ENCODE measurements at regions not wholly inside any gene's neighbourhood (a gene's known extent, or its start where the extent isn't known, plus 50 kb on each side); places are given as distances from the start of the nearest gene placed in this dataset.

DNA sequence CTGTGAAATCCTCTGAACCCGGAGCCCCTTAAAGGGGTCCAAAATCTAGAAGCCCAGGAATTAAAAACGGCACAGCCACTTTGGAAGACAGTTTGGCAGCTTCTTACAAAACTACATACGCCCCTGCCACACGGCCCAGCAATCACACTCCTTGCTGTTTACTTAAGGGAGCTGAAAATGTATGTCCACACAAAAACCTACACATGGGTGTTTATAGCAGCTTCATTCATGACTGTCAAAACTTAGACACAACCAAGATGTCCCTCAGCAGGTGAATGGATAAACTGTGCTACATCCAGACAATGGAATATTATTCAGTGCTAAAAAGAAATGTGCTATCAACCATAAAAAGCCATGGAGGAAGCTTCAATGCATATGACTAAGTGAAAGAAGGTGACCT lies 162.5 kb downstream of the NUP210 start:
- H3K27ac ChIP-seq: no peak overlapping the region
- no peaks in the 10 kb centered on the region for H3K4me1 ChIP-seq
- WGBS, 5 donors: 42 to 62% (median 48%) methylated on average over 4 of the region's 4 CpGs
- no peak for DNase-seq
- H3K36me3 ChIP-seq: no peaks in the 10 kb centered on the region
- no peaks in the 10 kb centered on the region for H3K9me3 ChIP-seq
- TF ChIP-seq EP300 (IDR thresholded peaks at IDR 0.05): no peak
- TF ChIP-seq POLR2A (IDR thresholded peaks at IDR 0.05): no peak
- TF ChIP-seq, protein P1, sequence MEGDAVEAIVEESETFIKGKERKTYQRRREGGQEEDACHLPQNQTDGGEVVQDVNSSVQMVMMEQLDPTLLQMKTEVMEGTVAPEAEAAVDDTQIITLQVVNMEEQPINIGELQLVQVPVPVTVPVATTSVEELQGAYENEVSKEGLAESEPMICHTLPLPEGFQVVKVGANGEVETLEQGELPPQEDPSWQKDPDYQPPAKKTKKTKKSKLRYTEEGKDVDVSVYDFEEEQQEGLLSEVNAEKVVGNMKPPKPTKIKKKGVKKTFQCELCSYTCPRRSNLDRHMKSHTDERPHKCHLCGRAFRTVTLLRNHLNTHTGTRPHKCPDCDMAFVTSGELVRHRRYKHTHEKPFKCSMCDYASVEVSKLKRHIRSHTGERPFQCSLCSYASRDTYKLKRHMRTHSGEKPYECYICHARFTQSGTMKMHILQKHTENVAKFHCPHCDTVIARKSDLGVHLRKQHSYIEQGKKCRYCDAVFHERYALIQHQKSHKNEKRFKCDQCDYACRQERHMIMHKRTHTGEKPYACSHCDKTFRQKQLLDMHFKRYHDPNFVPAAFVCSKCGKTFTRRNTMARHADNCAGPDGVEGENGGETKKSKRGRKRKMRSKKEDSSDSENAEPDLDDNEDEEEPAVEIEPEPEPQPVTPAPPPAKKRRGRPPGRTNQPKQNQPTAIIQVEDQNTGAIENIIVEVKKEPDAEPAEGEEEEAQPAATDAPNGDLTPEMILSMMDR (IDR thresholded peaks at IDR 0.05): no peak
- no peak for TF ChIP-seq POLR2AphosphoS5 (IDR thresholded peaks at IDR 0.05)
- intact Hi-C loops (cut with DNase I; ENCODE audit: low total_unique reads): no loop called here
- H3K27me3 ChIP-seq: peaks cover 0 to 34% (median 0%) of the 10 kb centered on the region in 3 donors
- no peak overlapping the region for H3K4me3 ChIP-seq

DNA sequence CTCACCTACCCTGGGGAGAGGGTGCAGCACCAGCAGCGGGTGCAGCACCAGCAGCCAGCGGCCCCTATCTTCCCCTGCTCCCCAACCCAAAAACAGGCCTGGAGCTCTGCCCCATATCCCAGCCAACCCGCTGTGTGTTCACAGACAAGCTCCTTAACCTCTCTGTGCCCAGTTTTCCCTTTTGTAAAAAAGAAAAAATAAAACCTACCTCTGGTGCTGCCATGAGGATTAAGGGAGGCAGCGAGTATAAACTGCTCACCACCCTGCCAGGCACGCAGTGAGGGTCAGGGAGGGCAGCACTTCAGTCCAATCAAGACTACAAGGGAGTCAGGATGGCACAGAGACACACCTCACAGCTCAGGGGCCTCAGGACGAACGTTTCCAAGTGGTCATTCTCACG lies 163.3 kb downstream of the NUP210 start:
- no peak for TF ChIP-seq EP300 (IDR thresholded peaks at IDR 0.05)
- TF ChIP-seq, protein P1 (IDR thresholded peaks at IDR 0.05): no peak
- TF ChIP-seq POLR2AphosphoS5 (IDR thresholded peaks at IDR 0.05): no peak
- TF ChIP-seq POLR2A (IDR thresholded peaks at IDR 0.05): no peak
- H3K36me3 ChIP-seq: no peaks in the 10 kb centered on the region
- no peaks in the 10 kb centered on the region for H3K4me1 ChIP-seq

DNA sequence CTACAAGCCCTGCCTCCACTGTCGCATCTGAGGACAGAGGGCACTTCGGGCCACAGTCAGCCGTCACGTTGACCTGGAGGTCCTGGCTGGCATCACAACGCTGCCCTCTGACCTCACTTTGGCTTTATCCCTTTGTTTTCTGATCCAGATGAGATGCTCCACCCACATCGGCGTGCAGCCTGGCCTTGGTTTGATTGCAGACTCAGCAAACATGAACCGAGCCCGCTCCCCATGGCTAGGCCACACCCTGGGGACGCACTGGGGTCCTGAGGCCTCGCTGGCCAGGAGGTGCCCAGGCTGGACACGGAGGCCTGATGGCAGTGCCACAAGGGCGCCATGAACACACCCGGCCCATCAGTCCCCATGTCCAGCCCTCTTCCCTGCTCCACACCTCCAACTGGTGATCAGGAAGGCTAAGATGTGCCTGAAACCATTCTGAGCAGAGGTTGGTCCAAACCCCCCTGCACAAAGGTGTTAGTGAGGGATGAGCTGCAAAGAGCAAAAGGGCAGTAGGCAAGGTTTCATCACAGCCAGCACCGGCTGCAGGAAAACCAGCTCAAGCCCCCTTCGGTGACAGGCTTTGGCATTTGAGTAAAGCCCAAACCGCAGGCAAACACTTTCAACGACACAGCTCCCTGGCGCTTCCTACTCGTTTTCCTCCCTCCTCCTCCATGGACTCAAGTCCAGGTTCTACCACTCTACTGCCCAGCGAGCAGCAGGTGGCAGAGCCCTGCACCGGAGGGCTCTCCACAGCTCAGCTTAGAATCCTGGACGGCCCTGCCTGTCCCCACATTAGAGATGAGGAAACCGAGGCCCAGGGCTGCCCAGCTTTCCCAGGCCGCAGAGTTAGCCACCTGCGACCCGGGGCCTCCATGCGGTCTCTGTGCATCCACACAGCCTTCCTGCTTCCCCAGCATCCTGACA lies 165.8 kb downstream of the NUP210 start:
- no peak for DNase-seq
- no peaks in the 10 kb centered on the region for H3K4me1 ChIP-seq

More for the DNA sequence above, 163.3 kb downstream of the NUP210 start:
- peaks cover 0 to 34% (median 0%) of the 10 kb centered on the region in 3 donors for H3K27me3 ChIP-seq
- no peaks in the 10 kb centered on the region for H3K9me3 ChIP-seq
- no peak overlapping the region for H3K27ac ChIP-seq
- intact Hi-C loops (cut with DNase I; ENCODE audit: low total_unique reads): no loop called here
- DNase-seq: no peak
- H3K4me3 ChIP-seq: no peak overlapping the region
- WGBS, 5 donors: 70 to 83% (median 78%) methylated on average over 8 of the region's 8 CpGs

DNA sequence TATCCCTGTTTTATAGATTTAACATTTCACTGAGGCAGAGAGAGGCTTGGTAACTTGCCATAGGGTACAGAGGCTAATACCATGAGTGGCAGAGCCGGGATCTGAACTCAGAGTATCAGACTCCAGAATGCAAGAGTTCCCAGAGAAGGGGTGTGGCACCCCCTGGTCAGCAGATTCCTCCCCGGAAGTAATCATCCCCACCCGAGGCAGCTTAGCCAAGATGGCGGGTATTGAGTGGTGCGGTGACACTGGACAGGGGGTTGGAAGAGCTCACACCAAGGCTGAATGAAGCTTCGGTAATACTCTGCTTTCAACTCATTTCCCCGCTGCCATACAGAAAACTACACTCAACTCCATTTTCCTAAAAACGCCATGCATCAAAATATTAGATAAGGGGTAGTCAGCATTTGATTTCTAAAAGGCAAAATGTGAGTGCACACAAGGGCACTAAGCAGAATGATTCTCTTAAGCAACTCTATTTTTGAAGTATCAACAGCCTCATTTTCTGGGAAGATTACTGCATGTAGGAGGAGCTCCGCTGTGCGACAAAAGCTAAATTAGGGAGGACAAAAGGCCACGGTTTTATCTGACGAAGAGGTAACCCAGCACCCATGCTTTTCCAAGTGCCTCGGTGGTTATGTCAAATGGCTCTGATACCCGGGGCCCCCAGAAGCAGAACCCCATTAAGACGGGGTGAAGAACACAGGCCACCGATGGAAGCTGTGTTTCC lies 166.7 kb downstream of the NUP210 start:
- Histone ChIP-seq H3K9me3 (no peaks in the 10 kb centered on the region), H3K27ac (no peak overlapping the region), H3K27me3 (peaks cover 0 to 38% (median 0%) of the 10 kb centered on the region in 3 donors), H3K4me3 (no peak overlapping the region), H3K36me3 (no peaks in the 10 kb centered on the region), H3K4me1 (no peaks in the 10 kb centered on the region)
- intact Hi-C loops (cut with DNase I; ENCODE audit: low total_unique reads): no loop called here
- WGBS, 5 donors: 80 to 88% (median 86%) methylated on average over 16 of the region's 16 CpGs
- TF ChIP-seq EP300 (IDR thresholded peaks at IDR 0.05): no peak
- TF ChIP-seq POLR2AphosphoS5 (IDR thresholded peaks at IDR 0.05): no peak
- TF ChIP-seq, protein P1 (IDR thresholded peaks at IDR 0.05): no peak
- no peak for TF ChIP-seq POLR2A (IDR thresholded peaks at IDR 0.05)
- no peak for DNase-seq

More for the DNA sequence above, 165.8 kb downstream of the NUP210 start:
- Histone ChIP-seq H3K27me3 (peaks cover 0 to 36% (median 0%) of the 10 kb centered on the region in 3 donors), H3K36me3 (no peaks in the 10 kb centered on the region), H3K4me3 (no peak overlapping the region), H3K9me3 (no peaks in the 10 kb centered on the region), H3K27ac (no peak overlapping the region)
- intact Hi-C loops (cut with DNase I; ENCODE audit: low total_unique reads): no loop called here
- no peak for TF ChIP-seq POLR2A (IDR thresholded peaks at IDR 0.05)
- TF ChIP-seq EP300 (IDR thresholded peaks at IDR 0.05): no peak
- TF ChIP-seq POLR2AphosphoS5 (IDR thresholded peaks at IDR 0.05): no peak
- TF ChIP-seq, protein P1 (IDR thresholded peaks at IDR 0.05): no peak
- 52 to 68% (median 55%) methylated on average over 18 to 28 of the region's 28 CpGs for WGBS, 5 donors

Measured in stomach (tissue), 8 donors.